Kidney (tissue), 13 donors: ENCODE measurements at regions not wholly inside any gene's neighbourhood (a gene's known extent, or its start where the extent isn't known, plus 50 kb on each side); places are given as distances from the start of the nearest gene placed in this dataset.

Source experiments
- DNase-seq, 5 donors: peaks; one replicate each; pipeline ENCODE4 v3.0.0-alpha.2; 2013 to 2020
- FAIRE-seq: peaks from 2 replicates; lab custom pipeline; 2012; peaks lifted over from hg19 to GRCh38; lab: Jason Lieb, UNC
- H3K27ac ChIP-seq, 2 donors: one replicate each; pipeline ENCODE4 v1.7.0; 2013; ENCODE audit warnings: low read depth in 2 of 2, low read length in 2 of 2, inconsistent platforms in 1 of 2
- H3K27me3 ChIP-seq: one replicate; pipeline ENCODE4 v1.7.1; 2013; ENCODE audit warnings: low read length, inconsistent platforms; ENCODE audit not compliant: control insufficient read depth, insufficient read depth
- H3K36me3 ChIP-seq, 3 donors: one replicate each; pipeline versions ENCODE4 v1.7.0 to v1.7.1; 2013; ENCODE audit warnings: low read length in 3 of 3, control low read depth in 1 of 3, inconsistent platforms in 1 of 3; ENCODE audit not compliant: insufficient read depth in 3 of 3, control insufficient read depth in 2 of 3
- H3K4me1 ChIP-seq, 3 donors: one replicate each; pipeline versions ENCODE4 v1.7.0 to v1.7.1; 2013; ENCODE audit warnings: low read length in 3 of 3, inconsistent platforms in 1 of 3, low read depth in 1 of 3; ENCODE audit not compliant: control insufficient read depth in 2 of 3, insufficient read depth in 2 of 3
- H3K4me3 ChIP-seq, 3 donors: one replicate each; pipeline versions ENCODE4 v1.7.0 to v1.8.1; 2013; ENCODE audit warnings: low read length in 3 of 3, control low read depth in 1 of 3, inconsistent platforms in 1 of 3
- H3K9ac ChIP-seq, 3 donors: one replicate each; pipeline versions ENCODE4 v1.7.0 to v1.7.1; 2013; ENCODE audit warnings: low read length in 3 of 3, control low read depth in 1 of 3, inconsistent platforms in 1 of 3
- H3K9me3 ChIP-seq, 3 donors: one replicate each; pipeline versions ENCODE4 v1.7.0 to v1.7.1; 2013; ENCODE audit warnings: low read length in 3 of 3, control low read depth in 1 of 3, inconsistent platforms in 1 of 3; ENCODE audit not compliant: control insufficient read depth in 2 of 3, insufficient read depth in 1 of 3
- CTCF ChIP-seq: IDR thresholded peaks from 3 replicates; pipeline ENCODE4 v1.5.1; 2012; ENCODE audit warnings: mild to moderate bottlenecking, moderate library complexity, borderline replicate concordance; ENCODE audit not compliant: insufficient read depth; ENCODE audit errors: extremely low read depth
- intact Hi-C: fragments of 100-400 bp; cut with DNase I; formaldehyde crosslinking; loops from one replicate; pipeline ENCODE4 v1.11.1; 2022
- donor health status: control.
- donor health status: control.
- donor health status: control.
- donor health status: control.
- donor health status: control.
- donor health status: DM: yes; HTN: yes; CAD: no.
- donor health status: Normal renal cell carcinoma (clear cell type).

- TF ChIP-seq CTCF: no peak
- H3K4me1 ChIP-seq: no peaks in the 10 kb centered on the region
- intact Hi-C loops: no loop called here
Measured at GRCh38 chr2:156037482-156037881, 295.0 kb downstream of the NR4A2 start.

DNA sequence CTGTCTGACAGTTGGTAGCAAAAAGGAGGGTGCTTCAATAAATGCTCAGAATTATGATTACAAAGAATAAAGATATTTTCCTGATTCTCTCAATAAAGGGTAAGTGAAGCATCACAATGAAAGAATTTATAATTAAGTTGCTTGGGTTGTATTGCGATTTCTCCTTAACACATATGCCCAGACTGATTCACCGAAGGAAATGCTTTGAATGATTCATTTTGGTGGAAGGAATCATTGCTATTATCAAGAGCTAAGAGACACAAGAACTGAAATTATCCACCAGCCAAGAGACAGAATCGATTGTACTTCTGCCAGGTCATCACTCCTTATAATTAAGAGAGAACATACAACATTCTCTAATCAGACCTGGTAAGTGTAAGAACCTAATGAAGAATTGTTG is 301.4 kb downstream of the NR4A2 start:
- FAIRE-seq: no peak
- no peak for TF ChIP-seq CTCF
- Histone ChIP-seq H3K9me3 (no peaks in the 10 kb centered on the region), H3K4me3 (no peak overlapping the region), H3K4me1 (no peaks in the 10 kb centered on the region), H3K36me3 (no peaks in the 10 kb centered on the region), H3K27me3 (no peaks in the 10 kb centered on the region), H3K9ac (no peak overlapping the region), H3K27ac (no peak overlapping the region)
- intact Hi-C loops: no loop called here
- no peak for DNase-seq

More at GRCh38 chr2:156037482-156037881, 295.0 kb downstream of the NR4A2 start:
- no peak overlapping the region for H3K27ac ChIP-seq
- no peak overlapping the region for H3K4me3 ChIP-seq
- DNase-seq: no peak
- no peaks in the 10 kb centered on the region for H3K9me3 ChIP-seq
- no peaks in the 10 kb centered on the region for H3K36me3 ChIP-seq
- H3K9ac ChIP-seq: no peak overlapping the region
- no peaks in the 10 kb centered on the region for H3K27me3 ChIP-seq
- FAIRE-seq: no peak

DNA sequence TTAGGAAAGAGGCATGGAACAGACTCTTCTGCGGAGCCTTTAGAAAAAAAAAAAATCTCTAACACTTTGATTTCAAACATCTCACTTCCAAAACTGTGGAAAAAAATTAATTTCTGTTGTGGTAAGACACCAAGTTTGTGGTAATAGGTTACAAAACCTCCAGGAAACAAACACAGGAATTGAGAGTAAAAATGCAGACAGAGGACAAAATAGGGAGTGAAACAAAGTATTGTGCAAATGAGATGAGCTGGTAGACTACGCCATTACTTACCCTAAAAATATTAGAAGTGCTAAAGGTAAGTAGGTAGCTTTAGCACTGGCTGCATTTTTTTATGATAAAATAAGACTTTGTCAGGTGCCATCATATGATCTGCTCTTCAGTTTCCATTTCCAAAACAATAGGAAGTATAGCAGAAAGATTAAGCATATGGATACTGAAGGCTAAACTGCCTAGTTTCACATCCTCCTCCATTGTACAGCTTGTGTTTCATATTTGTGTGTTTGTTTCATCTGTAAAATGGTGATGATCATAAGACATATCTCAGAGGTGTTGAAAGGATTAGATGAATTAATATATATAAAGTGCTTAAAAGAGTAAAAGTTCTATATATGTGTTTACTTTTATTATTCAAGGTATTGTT is 309.2 kb downstream of the NR4A2 start:
- Histone ChIP-seq H3K9me3 (no peaks in the 10 kb centered on the region), H3K4me1 (no peaks in the 10 kb centered on the region), H3K4me3 (no peak overlapping the region), H3K27ac (no peak overlapping the region), H3K9ac (no peak overlapping the region), H3K27me3 (no peaks in the 10 kb centered on the region), H3K36me3 (no peaks in the 10 kb centered on the region)
- FAIRE-seq (no peak), DNase-seq (no peak)
- no peak for TF ChIP-seq CTCF
- intact Hi-C loops: no loop called here
